B cell (primary cell): ENCODE measurements at regions not wholly inside any gene's neighbourhood (a gene's known extent, or its start where the extent isn't known, plus 50 kb on each side); places are given as distances from the start of the nearest gene placed in this dataset.

ENCODE experiments used
- ATAC-seq: fragments of 200-7000 bp; cut with Tn5 transposase; one replicate; pipeline ENCODE4 v1.10.0; 2021; ENCODE audit warnings: low read depth, mild to moderate bottlenecking, moderate number of reproducible peaks, moderate library complexity
- CTCF ChIA-PET: fragments of 350-600 bp; sonication (Branson Sonifier 250); formaldehyde crosslinking; loops from one replicate; lab custom pipeline; 2021; ENCODE audit warnings: antibody characterized with exemption, inconsistent platforms; lab: Charles Lee
- POLR2A ChIA-PET: fragments of 350-600 bp; sonication (Branson Sonifier 250); formaldehyde crosslinking; loops from one replicate; lab custom pipeline; 2021; ENCODE audit warnings: antibody characterized with exemption; lab: Charles Lee
- DNase-seq: peaks from one replicate; pipeline ENCODE4 v3.0.0; 2013
- H2AFZ ChIP-seq: 2 replicates; pipeline ENCODE4 v1.6.1; 2012; ENCODE audit warnings: mild to moderate bottlenecking, low read depth, low read length; ENCODE audit not compliant: insufficient read depth, poor library complexity, severe bottlenecking
- H3K27ac ChIP-seq, 2 donors: 1 replicate in 1 of 2; 2 replicates in 1 of 2; pipeline ENCODE4 v1.5.1; 2012 to 2013; ENCODE audit warnings: low read length in 2 of 2, mild to moderate bottlenecking in 2 of 2, moderate library complexity in 1 of 2
- H3K27me3 ChIP-seq, 4 experiments: fragments of 200-600 bp in 1 of 4; sonication (generic) in 1 of 4; replicated peaks in 1 of 4; 1 replicate in 2 of 4; 2 replicates in 2 of 4; pipeline versions ENCODE4 v1.6.1 to v1.7.0; 2013 to 2016; ENCODE audit warnings: low read length in 3 of 4, mild to moderate bottlenecking in 2 of 4, mixed read lengths in 1 of 4, moderate library complexity in 1 of 4; ENCODE audit not compliant: insufficient read depth in 4 of 4, control insufficient read depth in 3 of 4; ENCODE audit errors: control extremely low read depth in 1 of 4
- H3K36me3 ChIP-seq, 2 experiments: replicated peaks in 1 of 2; 1 replicate in 1 of 2; 2 replicates in 1 of 2; pipeline versions ENCODE4 v1.6.1 to v1.7.1; 2013; ENCODE audit warnings: low read length in 1 of 2; ENCODE audit not compliant: insufficient read depth in 2 of 2, control insufficient read depth in 1 of 2; ENCODE audit errors: control extremely low read depth in 1 of 2, extremely low read depth in 1 of 2
- H3K4me1 ChIP-seq, 2 donors: fragments of 200-600 bp in 1 of 2; sonication (generic) in 1 of 2; 1 replicate in 1 of 2; 2 replicates in 1 of 2; pipeline versions ENCODE4 v1.5.1 to v1.6.1; 2013 to 2017; ENCODE audit warnings: low read length in 2 of 2; ENCODE audit not compliant: control insufficient read depth in 2 of 2, insufficient read depth in 2 of 2
- H3K4me2 ChIP-seq: replicated peaks from 2 replicates; pipeline ENCODE3; 2012; ENCODE audit warnings: mild to moderate bottlenecking, low read depth, low read length; ENCODE audit not compliant: poor library complexity, severe bottlenecking
- H3K4me3 ChIP-seq, 5 experiments: fragments of 200-600 bp in 1 of 5; sonication (generic) in 1 of 5; 1 replicate in 3 of 5; 2 replicates in 2 of 5; pipeline versions ENCODE4 v1.5.1 to v1.7.0; 2011 to 2016; ENCODE audit warnings: low read length in 4 of 5, mild to moderate bottlenecking in 4 of 5, low read depth in 2 of 5, control low read depth in 1 of 5, moderate library complexity in 1 of 5; ENCODE audit not compliant: insufficient read depth in 1 of 5; ENCODE audit errors: control extremely low read depth in 1 of 5, extremely low read depth in 1 of 5
- H3K79me2 ChIP-seq: fragments of 200-600 bp; sonication (generic); one replicate; pipeline ENCODE4 v1.6.0; 2016; ENCODE audit warnings: low read length; ENCODE audit not compliant: control insufficient read depth, insufficient read depth
- H3K9ac ChIP-seq: fragments of 200-600 bp; sonication (generic); 2 replicates; pipeline ENCODE4 v1.6.1; 2017; ENCODE audit warnings: mild to moderate bottlenecking, low read length, moderate library complexity
- H3K9me3 ChIP-seq, 3 donors: one replicate each; pipeline versions ENCODE4 v1.6.1 to v1.7.1; 2013; ENCODE audit warnings: low read length in 2 of 3; ENCODE audit not compliant: control insufficient read depth in 2 of 3, insufficient read depth in 1 of 3; ENCODE audit errors: control extremely low read depth in 1 of 3
- H4K20me1 ChIP-seq: 2 replicates; pipeline ENCODE4 v1.6.0; 2012; ENCODE audit warnings: mild to moderate bottlenecking, low read length; ENCODE audit not compliant: insufficient read depth, control insufficient read depth, poor library complexity, severe bottlenecking
- H3K27ac Mint-ChIP-seq: one replicate; pipeline ENCODE4 v1.8.0; 2021; ENCODE audit warnings: mixed read lengths
- H3K27me3 Mint-ChIP-seq: one replicate; pipeline ENCODE4 v1.8.0; 2021; ENCODE audit warnings: mixed read lengths
- H3K4me1 Mint-ChIP-seq: one replicate; pipeline ENCODE4 v1.8.0; 2021; ENCODE audit warnings: mixed read lengths
- H3K4me3 Mint-ChIP-seq: one replicate; pipeline ENCODE4 v1.8.0; 2021; ENCODE audit warnings: mixed read lengths
- H3K9me3 Mint-ChIP-seq: one replicate; pipeline ENCODE4 v1.8.0; 2022; ENCODE audit warnings: mixed read lengths; ENCODE audit not compliant: insufficient read depth
- EZH2 ChIP-seq: IDR thresholded peaks from 2 replicates; pipeline ENCODE4 v1.6.1; 2012; ENCODE audit warnings: borderline replicate concordance, low read depth, mild to moderate bottlenecking, moderate library complexity, low read length; ENCODE audit not compliant: insufficient read depth, poor library complexity, severe bottlenecking
- WGBS: methylation state at CpG from one replicate; pipeline ENCODE4 v1.1.5; 2013; ENCODE audit warnings: missing lambda C conversion rate; ENCODE audit not compliant: insufficient coverage; 5-methylcytosine and 5-hydroxymethylcytosine counted together
- intact Hi-C: fragments of 100-400 bp; cut with micrococcal nuclease; formaldehyde crosslinking; loops from one replicate; pipeline ENCODE4 v1.10.0; 2022
- TF ChIP-seq, protein P1 (sequence below): fragments of 200-600 bp; IDR thresholded peaks from one replicate; pipeline ENCODE4 v1.8.0; 2022; ENCODE audit warnings: antibody characterized with exemption, mild to moderate bottlenecking

DNA sequence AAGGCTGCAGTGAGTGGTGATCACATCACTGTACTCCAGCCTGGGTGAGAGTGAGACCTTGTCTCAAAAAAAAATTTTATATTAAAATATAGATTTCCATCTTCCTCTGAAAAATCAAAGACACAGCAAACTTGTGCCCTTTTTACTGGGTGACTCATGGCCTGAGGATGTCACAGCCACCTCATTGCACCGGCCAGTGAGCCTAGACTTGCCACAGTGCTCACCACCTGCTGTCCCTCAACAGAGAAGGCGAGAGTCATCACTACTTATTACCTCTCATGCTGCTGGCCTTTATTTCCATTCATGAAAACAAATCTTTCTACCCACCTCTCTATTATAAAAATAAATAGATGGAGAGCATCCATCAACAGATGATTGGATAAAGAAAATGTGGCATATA lies 295.8 kb downstream of the PREX1 start:
- H3K4me3 ChIP-seq: no peak overlapping the region
- no peak overlapping the region for H3K27ac ChIP-seq
- no peaks in the 10 kb centered on the region for H4K20me1 ChIP-seq
- H3K27me3 ChIP-seq: no peaks in the 10 kb centered on the region
- ATAC-seq (no peak), DNase-seq (no peak)
- H2AFZ ChIP-seq: no peak overlapping the region
- no peak overlapping the region for H3K4me3 Mint-ChIP-seq
- intact Hi-C loops: no loop called here
- no peaks in the 10 kb centered on the region for H3K9me3 ChIP-seq
- whole genome bisulfite sequencing: 60% methylated on average over 1 of the region's 2 CpGs
- H3K79me2 ChIP-seq: no peaks in the 10 kb centered on the region
- H3K4me2 ChIP-seq: no peak overlapping the region
- H3K4me1 Mint-ChIP-seq: no peaks in the 10 kb centered on the region
- no peaks in the 10 kb centered on the region for H3K4me1 ChIP-seq
- H3K27ac Mint-ChIP-seq: no peak overlapping the region
- CTCF ChIA-PET: interaction anchor here (0.7 kb wide), 1 partner anchor 835 kb away, joined by 3 read pairs; no protein-coding TSS in a partner anchor
- H3K9me3 Mint-ChIP-seq: no peaks in the 10 kb centered on the region
- peaks cover 24% of the 10 kb centered on the region for H3K27me3 Mint-ChIP-seq
- H3K9ac ChIP-seq: no peak overlapping the region
- POLR2A ChIA-PET: no interaction called here
- H3K36me3 ChIP-seq: no peaks in the 10 kb centered on the region
- TF ChIP-seq, protein P1, sequence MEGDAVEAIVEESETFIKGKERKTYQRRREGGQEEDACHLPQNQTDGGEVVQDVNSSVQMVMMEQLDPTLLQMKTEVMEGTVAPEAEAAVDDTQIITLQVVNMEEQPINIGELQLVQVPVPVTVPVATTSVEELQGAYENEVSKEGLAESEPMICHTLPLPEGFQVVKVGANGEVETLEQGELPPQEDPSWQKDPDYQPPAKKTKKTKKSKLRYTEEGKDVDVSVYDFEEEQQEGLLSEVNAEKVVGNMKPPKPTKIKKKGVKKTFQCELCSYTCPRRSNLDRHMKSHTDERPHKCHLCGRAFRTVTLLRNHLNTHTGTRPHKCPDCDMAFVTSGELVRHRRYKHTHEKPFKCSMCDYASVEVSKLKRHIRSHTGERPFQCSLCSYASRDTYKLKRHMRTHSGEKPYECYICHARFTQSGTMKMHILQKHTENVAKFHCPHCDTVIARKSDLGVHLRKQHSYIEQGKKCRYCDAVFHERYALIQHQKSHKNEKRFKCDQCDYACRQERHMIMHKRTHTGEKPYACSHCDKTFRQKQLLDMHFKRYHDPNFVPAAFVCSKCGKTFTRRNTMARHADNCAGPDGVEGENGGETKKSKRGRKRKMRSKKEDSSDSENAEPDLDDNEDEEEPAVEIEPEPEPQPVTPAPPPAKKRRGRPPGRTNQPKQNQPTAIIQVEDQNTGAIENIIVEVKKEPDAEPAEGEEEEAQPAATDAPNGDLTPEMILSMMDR: no peak
- no peak for TF ChIP-seq EZH2

DNA sequence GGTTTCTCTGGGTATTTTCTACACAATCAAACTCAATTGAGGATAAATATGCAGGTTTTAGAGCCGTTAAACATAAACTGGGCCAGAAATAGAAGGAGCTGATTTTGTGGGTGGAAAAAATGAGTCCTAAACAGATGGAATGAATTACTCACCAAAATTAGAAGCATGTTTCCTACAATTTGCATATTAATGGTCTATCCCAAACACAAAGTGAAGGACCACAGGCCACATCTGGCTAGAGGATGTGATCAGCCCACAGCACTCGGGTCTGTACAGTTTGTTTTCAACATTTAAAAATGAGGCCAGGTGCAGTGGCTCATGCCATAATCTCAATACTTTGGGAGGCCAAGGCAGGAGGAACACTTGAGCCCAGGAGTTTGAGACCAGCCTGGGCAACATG lies 296.3 kb downstream of the PREX1 start:
- H3K79me2 ChIP-seq: no peaks in the 10 kb centered on the region
- no peaks in the 10 kb centered on the region for H3K4me1 Mint-ChIP-seq
- no peak overlapping the region for H3K4me3 ChIP-seq
- H3K36me3 ChIP-seq: no peaks in the 10 kb centered on the region
- DNase-seq (no peak), ATAC-seq (no peak)
- intact Hi-C loops: no loop called here
- no peaks in the 10 kb centered on the region for H3K9me3 ChIP-seq
- ChIA-PET POLR2A (no interaction called here), CTCF (interaction anchor here (0.7 kb wide), 1 partner anchor 835 kb away, joined by 3 read pairs; no protein-coding TSS in a partner anchor)
- H3K9ac ChIP-seq: no peak overlapping the region
- 64% methylated on average over 1 of the region's 2 CpGs for WGBS
- H3K27me3 ChIP-seq: no peaks in the 10 kb centered on the region
- H3K27ac Mint-ChIP-seq: no peak overlapping the region
- H3K4me2 ChIP-seq: no peak overlapping the region
- no peak overlapping the region for H3K27ac ChIP-seq
- H2AFZ ChIP-seq: no peak overlapping the region
- peaks cover 26% of the 10 kb centered on the region for H3K27me3 Mint-ChIP-seq
- H3K4me3 Mint-ChIP-seq: no peak overlapping the region
- no peaks in the 10 kb centered on the region for H4K20me1 ChIP-seq
- no peak for TF ChIP-seq EZH2
- TF ChIP-seq, protein P1: no peak
- H3K4me1 ChIP-seq: no peaks in the 10 kb centered on the region
- no peaks in the 10 kb centered on the region for H3K9me3 Mint-ChIP-seq
